ENCODE measurements at regions not wholly inside any gene's neighbourhood (a gene's known extent, or its start where the extent isn't known, plus 50 kb on each side); places are given as distances from the start of the nearest gene placed in this dataset.

- no peaks in the 10 kb centered on the region for H3K79me2 ChIP-seq (ENCODE audit: control insufficient read depth, insufficient read depth, low read length)
- Mint-ChIP-seq H3K9me3 (ENCODE audit: insufficient read depth) (peaks cover 10% of the 10 kb centered on the region), H3K4me1 (no peaks in the 10 kb centered on the region), H3K27me3 (no peaks in the 10 kb centered on the region), H3K27ac (no peak overlapping the region), H3K4me3 (no peak overlapping the region)
- no peak overlapping the region for H3K9ac ChIP-seq (ENCODE audit: low read length)
- H3K27me3 ChIP-seq (replicated peaks in 1 of 4; ENCODE audit: control extremely low read depth in 1 of 4, control insufficient read depth in 3 of 4, insufficient read depth in 4 of 4, low read length in 3 of 4), result no peaks in the 10 kb centered on the region
- intact Hi-C loops (cut with micrococcal nuclease), result no loop called here
- no peaks in the 10 kb centered on the region for H3K36me3 ChIP-seq (replicated peaks in 1 of 2; ENCODE audit: control extremely low read depth in 1 of 2, control insufficient read depth in 1 of 2, extremely low read depth in 1 of 2, insufficient read depth in 2 of 2, low read length in 1 of 2)
- H3K9me3 ChIP-seq (ENCODE audit: control extremely low read depth in 1 of 3, control insufficient read depth in 2 of 3, insufficient read depth in 1 of 3, low read length in 2 of 3), result peaks cover 1 to 17% (median 11%) of the 10 kb centered on the region in 3 donors
- POLR2A ChIA-PET, result no interaction called here
- WGBS (ENCODE audit: insufficient coverage), result 85% methylated on average over 1 of the region's 1 CpG
- H3K4me1 ChIP-seq (ENCODE audit: control insufficient read depth in 2 of 2, insufficient read depth in 2 of 2, low read length in 2 of 2), result no peaks in the 10 kb centered on the region
- no peaks in the 10 kb centered on the region for H4K20me1 ChIP-seq (ENCODE audit: control insufficient read depth, insufficient read depth, low read length, poor library complexity, severe bottlenecking)
- TF ChIP-seq CTCF (IDR thresholded peaks at IDR 0.05) (no peak), EZH2 (IDR thresholded peaks at IDR 0.05; ENCODE audit: borderline replicate concordance, insufficient read depth, low read depth, low read length, poor library complexity, severe bottlenecking) (no peak)
- no peak for DNase-seq
- ATAC-seq (ENCODE audit: low read depth), result no peak
- no peak overlapping the region for H3K4me2 ChIP-seq (replicated peaks; ENCODE audit: low read depth, low read length, poor library complexity, severe bottlenecking)
- no peak overlapping the region for H3K27ac ChIP-seq (ENCODE audit: low read length in 2 of 2)
- CTCF ChIA-PET, result no interaction called here
- no peak overlapping the region for H2AFZ ChIP-seq (ENCODE audit: insufficient read depth, low read depth, low read length, poor library complexity, severe bottlenecking)
- no peak overlapping the region for H3K4me3 ChIP-seq (ENCODE audit: control extremely low read depth in 1 of 5, extremely low read depth in 1 of 5, insufficient read depth in 1 of 5, low read depth in 2 of 5, low read length in 4 of 5)
Measured at GRCh38 chr3:102151935-102152334, 282.9 kb upstream of the ZPLD1 start.

- H3K4me1 ChIP-seq (ENCODE audit: control insufficient read depth in 2 of 2, insufficient read depth in 2 of 2, low read length in 2 of 2), result no peaks in the 10 kb centered on the region
- no peak overlapping the region for H3K27ac Mint-ChIP-seq
- H3K4me2 ChIP-seq (replicated peaks; ENCODE audit: low read depth, low read length, poor library complexity, severe bottlenecking), result no peak overlapping the region
- H3K36me3 ChIP-seq (replicated peaks in 1 of 2; ENCODE audit: control extremely low read depth in 1 of 2, control insufficient read depth in 1 of 2, extremely low read depth in 1 of 2, insufficient read depth in 2 of 2, low read length in 1 of 2), result no peaks in the 10 kb centered on the region
- H3K4me1 Mint-ChIP-seq, result no peaks in the 10 kb centered on the region
- ATAC-seq (ENCODE audit: low read depth), result no peak
- H3K4me3 Mint-ChIP-seq, result no peak overlapping the region
- peaks cover 8% of the 10 kb centered on the region for H3K9me3 Mint-ChIP-seq (ENCODE audit: insufficient read depth)
- ChIA-PET POLR2A (no interaction called here), CTCF (interaction anchor here (0.8 kb wide), 1 partner anchor 73 kb away, joined by 3 read pairs; no protein-coding TSS in a partner anchor)
- no peak overlapping the region for H3K27ac ChIP-seq (ENCODE audit: low read length in 2 of 2)
- no peaks in the 10 kb centered on the region for H3K27me3 ChIP-seq (replicated peaks in 1 of 4; ENCODE audit: control extremely low read depth in 1 of 4, control insufficient read depth in 3 of 4, insufficient read depth in 4 of 4, low read length in 3 of 4)
- peaks cover 1 to 14% (median 9%) of the 10 kb centered on the region in 3 donors for H3K9me3 ChIP-seq (ENCODE audit: control extremely low read depth in 1 of 3, control insufficient read depth in 2 of 3, insufficient read depth in 1 of 3, low read length in 2 of 3)
- DNase-seq, result no peak
- no CpG with 5 or more reads among the region's 2 CpGs for WGBS (ENCODE audit: insufficient coverage)
- intact Hi-C loops (cut with micrococcal nuclease), result no loop called here
- H4K20me1 ChIP-seq (ENCODE audit: control insufficient read depth, insufficient read depth, low read length, poor library complexity, severe bottlenecking), result no peaks in the 10 kb centered on the region
- no peaks in the 10 kb centered on the region for H3K79me2 ChIP-seq (ENCODE audit: control insufficient read depth, insufficient read depth, low read length)
- H2AFZ ChIP-seq (ENCODE audit: insufficient read depth, low read depth, low read length, poor library complexity, severe bottlenecking), result no peak overlapping the region
- no peaks in the 10 kb centered on the region for H3K27me3 Mint-ChIP-seq
- H3K4me3 ChIP-seq (ENCODE audit: control extremely low read depth in 1 of 5, extremely low read depth in 1 of 5, insufficient read depth in 1 of 5, low read depth in 2 of 5, low read length in 4 of 5), result no peak overlapping the region
- TF ChIP-seq CTCF (IDR thresholded peaks at IDR 0.05), result no peak
- TF ChIP-seq EZH2 (IDR thresholded peaks at IDR 0.05; ENCODE audit: borderline replicate concordance, insufficient read depth, low read depth, low read length, poor library complexity, severe bottlenecking), result no peak
- H3K9ac ChIP-seq (ENCODE audit: low read length), result no peak overlapping the region
Measured at GRCh38 chr3:102156426-102156825, 278.4 kb upstream of the ZPLD1 start.

All from B cell (primary cell).